Stimulated activated CD4-positive, alpha-beta T cell treated with anti-CD3 and anti-CD28 coated beads, Interleukin-1b, Interleukin-23, amount 100 ng/mL, for 1 hour (primary cell): ENCODE measurements at regions not wholly inside any gene's neighbourhood (a gene's known extent, or its start where the extent isn't known, plus 50 kb on each side); places are given as distances from the start of the nearest gene placed in this dataset.

Experiments used
- DNase-seq, 2 donors: peaks; one replicate each; pipeline ENCODE4 v3.0.0-alpha.2; 2020; ENCODE audit warnings: low read depth in 2 of 2

- DNase-seq = no peak
These were observed 58.4 kb upstream of the OTX2 start for GRCh38 chr14:56868660-56869059.

- DNase-seq = no peak
These were observed 52.6 kb upstream of the OTX2 start for GRCh38 chr14:56862836-56863235.

GRCh38 chr14:56860441-56860840 is 50.2 kb upstream of the OTX2 start:
- DNase-seq = no peak
